IMR-90 (cell line): ENCODE measurements at regions not wholly inside any gene's neighbourhood (a gene's known extent, or its start where the extent isn't known, plus 50 kb on each side); places are given as distances from the start of the nearest gene placed in this dataset.
"Not testable (repeated sequence)": the region's sequence is repeated elsewhere in the genome, so short reads cannot be mapped to it uniquely, and the experiment has no call there.

Experiments
- CTCF ChIP-seq: conservative IDR thresholded peaks from 2 replicates; pipeline ENCODE4 v1.5.1; 2012; ENCODE audit warnings: mild to moderate bottlenecking, low read depth, low read length, improper control_type of control experiment
- POLR2A ChIP-seq: IDR thresholded peaks from 2 replicates; pipeline ENCODE4 v1.6.1; 2012; ENCODE audit warnings: mild to moderate bottlenecking, low read depth, low read length
- RAD21 ChIP-seq: IDR thresholded peaks from 2 replicates; pipeline ENCODE4 v1.6.1; 2012; ENCODE audit warnings: low read length, improper control_type of control experiment
- RFX5 ChIP-seq: IDR thresholded peaks from 2 replicates; pipeline ENCODE4 v1.8.0; 2012; ENCODE audit warnings: low read depth, mild to moderate bottlenecking, low read length, moderate library complexity

GRCh38 chr1:100814938-100815337, 79.7 kb downstream of the EXTL2 start:
- not testable (repeated sequence) for TF ChIP-seq CTCF, POLR2A, RAD21, RFX5
